Cerebellar cortex (tissue), 1 donor: ENCODE measurements at regions not wholly inside any gene's neighbourhood (a gene's known extent, or its start where the extent isn't known, plus 50 kb on each side); places are given as distances from the start of the nearest gene placed in this dataset.

ENCODE experiments used
- DNase-seq: peaks from one replicate; pipeline ENCODE4 v3.0.0-alpha.2; 2015; ENCODE audit warnings: low spot score

- DNase-seq, result no peak
These were observed 135.6 kb upstream of the SMAD1 start for GRCh38 chr4:145346081-145346480.

DNA sequence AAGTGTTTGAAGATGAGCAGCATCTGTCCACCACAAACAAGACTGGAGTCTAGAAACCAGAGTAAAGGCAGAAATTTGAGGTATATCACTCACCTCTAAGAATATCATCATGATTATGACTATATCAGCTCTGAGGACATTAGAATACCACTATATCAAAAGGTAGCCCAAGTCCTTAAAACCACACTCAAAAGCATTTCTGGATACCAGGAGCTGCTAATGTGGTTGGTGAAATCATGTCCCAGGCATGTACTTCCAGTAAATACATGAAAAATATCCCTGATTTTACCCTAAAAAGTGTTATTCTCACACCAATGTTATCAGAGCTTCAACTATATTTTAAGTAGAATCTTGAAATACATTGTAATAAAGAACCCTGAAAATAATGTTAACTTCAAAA is 136.3 kb upstream of the SMAD1 start:
- no peak for DNase-seq

GRCh38 chr4:145341381-145341780 is 140.3 kb upstream of the SMAD1 start:
- no peak for DNase-seq

DNA sequence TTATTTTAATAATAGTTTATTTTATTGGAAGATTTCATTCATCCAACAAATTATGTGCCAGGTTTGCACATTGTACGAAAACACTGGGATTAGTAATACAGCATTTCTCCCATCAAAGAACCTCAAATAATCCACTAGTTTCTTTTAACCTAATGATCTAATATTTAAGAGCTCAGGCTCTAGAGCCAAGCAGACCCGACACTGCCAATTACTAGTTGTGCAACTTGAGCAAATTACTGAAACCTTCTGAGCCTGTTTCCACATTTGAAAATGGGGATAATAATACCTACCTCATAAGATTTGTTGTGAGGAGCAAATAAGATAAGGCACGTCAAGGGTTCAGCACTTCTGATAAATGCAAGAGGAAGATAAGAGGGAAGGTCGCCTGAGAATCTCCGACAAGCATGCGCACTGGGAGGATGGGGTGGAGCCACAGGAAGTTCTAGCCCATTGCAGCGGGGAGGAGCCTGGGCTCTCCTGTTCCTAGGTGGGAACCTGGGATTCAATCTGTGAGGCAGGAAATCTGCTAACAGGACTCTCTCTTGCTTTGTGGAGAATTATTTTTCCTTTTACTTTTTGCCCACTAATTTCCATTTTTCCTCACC is 141.5 kb upstream of the SMAD1 start:
- no peak for DNase-seq

GRCh38 chr4:145339075-145339725 is 142.5 kb upstream of the SMAD1 start:
- DNase-seq, result no peak

- no peak for DNase-seq
These were observed 143.1 kb upstream of the SMAD1 start for GRCh38 chr4:145338568-145338967.

DNA sequence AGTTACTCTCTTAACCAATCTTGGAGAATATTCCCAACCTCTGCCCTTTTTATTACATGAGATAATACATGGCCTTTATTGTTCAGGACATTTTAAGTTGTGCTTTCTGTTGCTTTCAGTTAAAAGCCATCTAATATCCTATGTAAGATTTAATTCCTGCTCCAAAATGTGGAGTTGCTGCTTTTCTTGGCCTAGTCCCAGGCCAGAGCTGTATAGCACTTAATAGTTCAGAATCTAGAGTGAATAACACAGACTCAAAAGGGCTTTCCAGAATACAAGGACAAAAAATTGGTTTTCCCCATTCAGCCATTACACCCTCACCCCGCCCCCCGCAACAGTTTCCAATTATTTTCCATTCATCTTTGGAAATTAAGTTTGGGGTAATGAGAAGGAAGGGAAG is 144.3 kb upstream of the SMAD1 start:
- no peak for DNase-seq

DNA sequence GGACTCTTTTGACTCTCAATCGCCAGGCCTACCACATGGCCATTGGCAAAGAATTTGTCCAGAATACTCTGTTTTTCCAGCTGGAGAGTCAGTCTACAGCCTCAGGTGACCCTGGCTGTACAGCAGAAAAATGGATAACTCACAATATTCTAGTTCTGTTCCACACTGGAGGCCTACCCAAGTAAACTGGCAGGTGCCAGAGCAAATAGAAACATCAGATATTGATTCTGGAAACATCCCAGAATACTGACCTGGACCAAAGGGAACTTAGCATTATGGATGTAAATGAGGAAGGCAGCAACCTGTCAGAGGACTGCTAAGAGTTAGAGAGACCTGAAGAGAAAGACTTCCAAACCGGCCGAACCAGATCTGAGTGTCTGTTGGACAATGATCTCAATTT is 147.9 kb upstream of the SMAD1 start:
- DNase-seq, result no peak

DNA sequence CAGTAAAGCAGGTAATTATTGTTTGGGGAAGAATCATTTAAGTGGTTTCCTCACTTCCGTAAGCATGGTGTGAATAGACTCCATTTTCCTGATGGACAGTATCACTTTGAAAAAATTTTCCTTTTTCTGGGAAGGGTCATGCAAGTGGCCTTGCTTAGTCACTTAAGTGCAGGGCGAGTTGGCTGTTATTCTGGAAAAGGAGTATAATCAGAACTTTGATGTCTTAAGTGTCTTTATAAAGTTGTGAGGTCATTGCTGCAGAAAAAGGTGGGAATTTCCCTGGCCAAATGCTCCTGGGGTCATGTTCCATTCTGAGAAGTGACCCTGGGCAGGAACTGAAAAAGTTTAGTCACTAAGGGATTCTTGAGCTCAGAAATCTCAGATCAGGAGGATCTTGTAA is 146.1 kb upstream of the OTUD4 start:
- no peak for DNase-seq

DNA sequence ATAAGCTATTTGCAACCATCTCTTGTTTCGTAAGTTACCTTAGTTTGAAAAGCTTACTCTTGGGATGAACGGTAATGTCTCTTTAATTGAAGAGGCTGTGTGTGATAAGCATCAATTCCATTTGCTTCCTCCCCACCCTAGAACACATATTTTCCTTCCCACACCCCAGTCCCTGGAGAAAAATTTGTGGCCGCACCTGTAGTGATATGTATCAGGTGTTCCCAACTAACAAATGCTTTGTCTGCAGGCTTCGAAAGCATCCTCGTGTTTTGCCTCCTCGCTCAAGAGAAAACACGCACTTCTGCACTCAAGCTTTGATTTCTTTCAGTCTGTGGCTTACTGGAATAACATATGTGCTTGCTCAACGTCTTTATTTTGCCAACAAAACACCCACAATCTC is 143.8 kb upstream of the OTUD4 start:
- no peak for DNase-seq

DNA sequence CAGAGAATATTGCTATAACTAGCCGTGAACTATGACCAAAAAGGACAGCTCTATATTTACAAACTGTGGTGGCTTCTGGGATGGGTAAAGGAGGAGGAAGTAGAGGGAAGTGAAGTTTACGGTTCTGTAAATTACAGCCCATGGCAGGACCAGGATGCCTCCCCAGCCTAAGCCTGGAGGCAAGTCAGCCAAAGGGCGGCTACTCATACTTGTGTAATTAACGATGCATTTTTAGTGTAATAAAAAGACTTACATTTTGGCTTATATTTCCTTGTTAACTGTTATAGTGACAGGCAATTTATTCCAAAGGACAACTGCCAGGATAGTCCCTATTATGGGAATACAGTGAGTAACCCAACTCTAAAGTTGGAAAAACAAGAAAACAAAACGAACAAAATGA is 139.9 kb upstream of the OTUD4 start:
- DNase-seq, result no peak

DNA sequence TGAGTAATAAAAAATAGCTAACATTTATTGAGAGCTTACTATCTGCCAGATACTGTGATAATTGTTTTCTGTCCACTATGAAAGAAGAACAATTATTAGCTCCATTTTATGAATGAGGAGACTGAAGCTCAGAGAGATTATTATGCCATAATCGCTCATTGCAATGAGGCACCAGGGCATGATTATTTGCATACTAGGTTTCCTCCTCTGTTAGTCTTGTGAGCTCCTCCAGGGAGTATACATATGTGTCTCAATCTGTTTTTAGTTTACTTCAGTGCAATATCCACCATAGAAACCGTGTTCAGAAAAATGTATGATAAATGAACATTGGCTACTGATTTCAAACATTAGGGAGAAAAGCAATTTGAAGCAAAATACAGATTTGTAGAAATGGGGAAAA is 139.4 kb upstream of the OTUD4 start:
- no peak for DNase-seq

DNA sequence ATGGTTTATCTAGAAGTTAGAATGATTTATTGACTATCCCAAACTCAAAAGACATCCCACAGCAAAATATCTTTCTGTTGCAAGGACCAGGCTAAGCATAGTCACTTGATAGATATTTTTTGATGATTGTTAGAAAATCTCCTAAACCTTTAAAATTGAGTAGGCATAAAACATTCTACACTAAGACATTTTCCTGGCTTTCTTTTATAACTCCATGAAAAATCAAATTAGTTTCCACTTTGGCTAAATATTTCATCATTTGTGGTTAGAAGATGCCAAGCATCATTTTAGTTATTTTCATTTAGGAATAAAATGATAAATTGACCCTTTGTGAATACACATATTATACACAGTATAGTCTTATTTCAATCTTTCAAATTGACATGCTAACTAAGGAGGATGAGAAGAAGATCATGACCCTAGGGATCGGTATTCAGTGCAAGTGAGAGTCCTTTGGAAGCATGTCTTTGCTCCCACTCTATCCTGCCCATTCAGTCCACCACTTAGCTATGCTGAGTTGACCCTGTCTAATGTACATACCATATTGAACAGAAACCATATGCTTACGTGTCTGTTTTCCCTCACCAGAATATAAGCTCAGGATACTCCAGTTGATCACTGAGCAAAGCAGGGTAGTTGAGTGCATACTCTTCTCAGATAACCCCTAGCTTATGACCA is 136.6 kb upstream of the OTUD4 start:
- DNase-seq, result no peak

DNA sequence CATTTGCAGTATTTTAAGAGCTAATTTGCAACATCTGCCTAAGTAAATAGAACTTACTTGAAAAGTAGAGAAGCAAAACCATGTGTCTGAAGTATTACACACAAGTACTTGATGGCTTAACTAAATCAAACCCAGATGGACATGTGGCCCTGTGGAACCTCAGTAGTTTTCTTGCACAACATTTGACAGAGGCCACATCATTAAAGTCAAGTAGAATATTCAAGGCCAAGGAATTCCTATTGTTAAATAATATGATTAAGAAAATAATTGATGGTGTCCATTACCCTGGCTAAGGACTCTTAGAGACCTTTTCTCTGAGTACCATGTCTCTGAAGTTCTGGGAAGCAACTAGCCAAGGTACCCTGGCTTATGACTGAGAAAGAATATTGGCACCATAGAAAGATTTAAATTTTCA is 135.4 kb upstream of the OTUD4 start:
- no peak for DNase-seq

GRCh38 chr4:145308598-145308997 is 128.2 kb upstream of the OTUD4 start:
- no peak for DNase-seq

DNA sequence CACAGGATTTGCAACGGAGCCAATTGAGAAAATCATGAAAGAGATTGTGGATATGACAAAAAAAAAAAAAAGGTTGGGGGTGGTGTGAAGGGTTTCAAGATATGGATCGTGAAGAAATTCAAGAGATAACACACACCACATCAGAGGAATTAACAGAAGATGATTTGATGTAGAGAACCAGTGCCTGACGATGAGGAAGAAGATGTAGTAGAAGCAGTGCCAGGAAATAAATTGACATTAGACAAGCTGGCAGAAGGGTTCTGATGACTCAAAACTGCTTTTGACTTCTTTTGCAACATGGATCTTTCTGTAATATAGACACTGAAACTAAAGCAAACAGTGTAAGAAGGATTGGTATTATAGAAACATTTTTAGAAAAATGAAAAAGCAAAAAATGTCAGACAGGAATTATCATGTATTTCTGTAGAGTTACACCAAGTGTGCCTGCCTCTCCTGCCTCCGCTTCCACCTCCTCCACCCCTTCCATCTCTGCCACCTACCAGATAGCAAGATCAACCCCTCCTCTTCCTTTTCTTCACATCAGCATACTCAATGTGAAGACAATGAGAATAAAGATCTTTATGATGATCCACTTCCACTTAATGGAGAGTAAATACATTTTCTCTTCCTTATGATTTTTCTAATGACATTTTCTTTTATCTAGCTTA is 127.5 kb upstream of the OTUD4 start:
- no peak for DNase-seq

GRCh38 chr4:145307120-145307519 is 126.7 kb upstream of the OTUD4 start:
- DNase-seq, result no peak

- no peak for DNase-seq
These were observed 122.3 kb upstream of the OTUD4 start for GRCh38 chr4:145302725-145303124.

DNA sequence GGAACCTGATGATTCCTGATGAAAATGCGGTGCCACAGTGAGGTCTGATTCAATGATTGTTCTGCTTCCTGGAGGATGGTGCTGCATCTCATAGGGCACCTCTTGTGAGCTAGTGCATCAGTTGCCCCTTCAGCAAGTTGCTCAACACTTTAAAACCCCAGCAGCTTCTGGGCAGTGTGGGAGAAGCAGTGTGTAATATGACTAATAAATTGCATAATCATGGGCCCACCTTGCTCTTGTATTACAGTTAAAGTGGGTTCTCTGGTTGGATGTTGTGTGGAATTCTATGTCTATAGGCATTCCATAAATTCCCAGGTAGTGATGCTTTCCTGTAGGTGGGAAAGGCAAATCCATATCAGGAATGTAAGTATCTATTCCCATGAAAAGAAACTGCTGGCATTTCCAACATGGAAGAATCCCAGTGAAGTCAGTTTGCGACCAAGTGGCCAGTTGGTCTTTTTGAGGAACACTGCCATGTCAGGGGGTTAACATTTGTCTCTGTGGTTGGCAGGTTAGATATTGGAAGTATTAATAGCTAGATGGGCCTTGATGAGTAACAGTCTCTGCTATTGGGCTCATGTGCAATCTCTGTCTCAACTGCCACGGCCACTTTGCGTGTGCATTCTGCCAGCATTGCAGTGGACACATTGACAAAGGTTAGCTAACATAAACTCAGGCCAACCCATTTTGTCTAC is 121.1 kb upstream of the OTUD4 start:
- no peak for DNase-seq

- DNase-seq, result no peak
These were observed 119.1 kb upstream of the OTUD4 start for GRCh38 chr4:145299380-145300076.

DNA sequence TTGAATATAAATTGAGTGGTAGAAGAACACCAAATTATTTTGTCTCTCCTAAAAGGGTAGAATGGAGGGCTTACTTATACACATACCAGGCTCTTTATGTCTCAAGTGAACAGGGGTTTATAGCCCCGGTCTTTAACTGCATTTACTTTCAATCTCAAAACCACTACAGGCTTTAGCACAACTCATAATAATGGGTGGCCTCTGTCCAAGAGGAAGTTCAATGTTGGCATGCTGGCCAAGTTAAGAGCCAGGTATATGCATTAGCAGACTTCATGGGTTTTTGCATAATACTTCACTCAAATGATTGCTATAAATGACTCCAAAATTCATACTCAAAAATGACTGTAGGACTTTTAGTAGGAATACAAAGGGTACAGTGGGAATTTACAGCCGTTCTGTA is 118.5 kb upstream of the OTUD4 start:
- no peak for DNase-seq

DNA sequence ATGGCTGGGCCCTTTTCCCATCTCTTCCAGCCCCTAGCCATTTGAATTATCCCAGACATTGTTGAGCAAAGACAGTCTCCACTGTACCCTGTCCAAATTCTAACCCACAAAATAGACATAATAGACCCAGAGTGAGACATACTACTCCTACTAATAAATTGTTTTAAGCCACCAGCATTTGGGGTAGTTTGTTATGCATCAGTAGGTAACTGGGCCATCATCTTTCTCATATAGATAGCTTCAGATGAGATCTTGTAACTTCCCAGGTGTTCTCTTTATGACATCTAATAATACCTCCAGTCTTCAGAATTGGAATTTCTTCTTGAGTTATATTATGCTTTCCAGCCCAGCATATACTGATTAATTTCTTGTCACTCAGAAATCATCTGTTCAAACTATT is 117.2 kb upstream of the OTUD4 start:
- DNase-seq, result no peak
